B cell (primary cell): ENCODE measurements at regions not wholly inside any gene's neighbourhood (a gene's known extent, or its start where the extent isn't known, plus 50 kb on each side); places are given as distances from the start of the nearest gene placed in this dataset.

Experiments
- ATAC-seq: fragments of 200-7000 bp; cut with Tn5 transposase; one replicate; pipeline ENCODE4 v1.10.0; 2021; ENCODE audit warnings: low read depth, mild to moderate bottlenecking, moderate number of reproducible peaks, moderate library complexity
- CTCF ChIA-PET: fragments of 350-600 bp; sonication (Branson Sonifier 250); formaldehyde crosslinking; loops from one replicate; lab custom pipeline; 2021; ENCODE audit warnings: antibody characterized with exemption, inconsistent platforms; lab: Charles Lee
- POLR2A ChIA-PET: fragments of 350-600 bp; sonication (Branson Sonifier 250); formaldehyde crosslinking; loops from one replicate; lab custom pipeline; 2021; ENCODE audit warnings: antibody characterized with exemption; lab: Charles Lee
- DNase-seq: peaks from one replicate; pipeline ENCODE4 v3.0.0; 2013
- H2AFZ ChIP-seq: 2 replicates; pipeline ENCODE4 v1.6.1; 2012; ENCODE audit warnings: mild to moderate bottlenecking, low read depth, low read length; ENCODE audit not compliant: insufficient read depth, poor library complexity, severe bottlenecking
- H3K27ac ChIP-seq, 2 donors: 1 replicate in 1 of 2; 2 replicates in 1 of 2; pipeline ENCODE4 v1.5.1; 2012 to 2013; ENCODE audit warnings: low read length in 2 of 2, mild to moderate bottlenecking in 2 of 2, moderate library complexity in 1 of 2
- H3K27me3 ChIP-seq, 4 experiments: fragments of 200-600 bp in 1 of 4; sonication (generic) in 1 of 4; replicated peaks in 1 of 4; 1 replicate in 2 of 4; 2 replicates in 2 of 4; pipeline versions ENCODE4 v1.6.1 to v1.7.0; 2013 to 2016; ENCODE audit warnings: low read length in 3 of 4, mild to moderate bottlenecking in 2 of 4, mixed read lengths in 1 of 4, moderate library complexity in 1 of 4; ENCODE audit not compliant: insufficient read depth in 4 of 4, control insufficient read depth in 3 of 4; ENCODE audit errors: control extremely low read depth in 1 of 4
- H3K36me3 ChIP-seq, 2 experiments: replicated peaks in 1 of 2; 1 replicate in 1 of 2; 2 replicates in 1 of 2; pipeline versions ENCODE4 v1.6.1 to v1.7.1; 2013; ENCODE audit warnings: low read length in 1 of 2; ENCODE audit not compliant: insufficient read depth in 2 of 2, control insufficient read depth in 1 of 2; ENCODE audit errors: control extremely low read depth in 1 of 2, extremely low read depth in 1 of 2
- H3K4me1 ChIP-seq, 2 donors: fragments of 200-600 bp in 1 of 2; sonication (generic) in 1 of 2; 1 replicate in 1 of 2; 2 replicates in 1 of 2; pipeline versions ENCODE4 v1.5.1 to v1.6.1; 2013 to 2017; ENCODE audit warnings: low read length in 2 of 2; ENCODE audit not compliant: control insufficient read depth in 2 of 2, insufficient read depth in 2 of 2
- H3K4me2 ChIP-seq: replicated peaks from 2 replicates; pipeline ENCODE3; 2012; ENCODE audit warnings: mild to moderate bottlenecking, low read depth, low read length; ENCODE audit not compliant: poor library complexity, severe bottlenecking
- H3K4me3 ChIP-seq, 5 experiments: fragments of 200-600 bp in 1 of 5; sonication (generic) in 1 of 5; 1 replicate in 3 of 5; 2 replicates in 2 of 5; pipeline versions ENCODE4 v1.5.1 to v1.7.0; 2011 to 2016; ENCODE audit warnings: low read length in 4 of 5, mild to moderate bottlenecking in 4 of 5, low read depth in 2 of 5, control low read depth in 1 of 5, moderate library complexity in 1 of 5; ENCODE audit not compliant: insufficient read depth in 1 of 5; ENCODE audit errors: control extremely low read depth in 1 of 5, extremely low read depth in 1 of 5
- H3K79me2 ChIP-seq: fragments of 200-600 bp; sonication (generic); one replicate; pipeline ENCODE4 v1.6.0; 2016; ENCODE audit warnings: low read length; ENCODE audit not compliant: control insufficient read depth, insufficient read depth
- H3K9ac ChIP-seq: fragments of 200-600 bp; sonication (generic); 2 replicates; pipeline ENCODE4 v1.6.1; 2017; ENCODE audit warnings: mild to moderate bottlenecking, low read length, moderate library complexity
- H3K9me3 ChIP-seq, 3 donors: one replicate each; pipeline versions ENCODE4 v1.6.1 to v1.7.1; 2013; ENCODE audit warnings: low read length in 2 of 3; ENCODE audit not compliant: control insufficient read depth in 2 of 3, insufficient read depth in 1 of 3; ENCODE audit errors: control extremely low read depth in 1 of 3
- H4K20me1 ChIP-seq: 2 replicates; pipeline ENCODE4 v1.6.0; 2012; ENCODE audit warnings: mild to moderate bottlenecking, low read length; ENCODE audit not compliant: insufficient read depth, control insufficient read depth, poor library complexity, severe bottlenecking
- H3K27ac Mint-ChIP-seq: one replicate; pipeline ENCODE4 v1.8.0; 2021; ENCODE audit warnings: mixed read lengths
- H3K27me3 Mint-ChIP-seq: one replicate; pipeline ENCODE4 v1.8.0; 2021; ENCODE audit warnings: mixed read lengths
- H3K4me1 Mint-ChIP-seq: one replicate; pipeline ENCODE4 v1.8.0; 2021; ENCODE audit warnings: mixed read lengths
- H3K4me3 Mint-ChIP-seq: one replicate; pipeline ENCODE4 v1.8.0; 2021; ENCODE audit warnings: mixed read lengths
- H3K9me3 Mint-ChIP-seq: one replicate; pipeline ENCODE4 v1.8.0; 2022; ENCODE audit warnings: mixed read lengths; ENCODE audit not compliant: insufficient read depth
- CTCF ChIP-seq: fragments of 200-600 bp; IDR thresholded peaks from one replicate; pipeline ENCODE4 v1.8.0; 2022; ENCODE audit warnings: antibody characterized with exemption, mild to moderate bottlenecking
- EZH2 ChIP-seq: IDR thresholded peaks from 2 replicates; pipeline ENCODE4 v1.6.1; 2012; ENCODE audit warnings: borderline replicate concordance, low read depth, mild to moderate bottlenecking, moderate library complexity, low read length; ENCODE audit not compliant: insufficient read depth, poor library complexity, severe bottlenecking
- WGBS: methylation state at CpG from one replicate; pipeline ENCODE4 v1.1.5; 2013; ENCODE audit warnings: missing lambda C conversion rate; ENCODE audit not compliant: insufficient coverage; 5-methylcytosine and 5-hydroxymethylcytosine counted together
- intact Hi-C: fragments of 100-400 bp; cut with micrococcal nuclease; formaldehyde crosslinking; loops from one replicate; pipeline ENCODE4 v1.10.0; 2022

DNA sequence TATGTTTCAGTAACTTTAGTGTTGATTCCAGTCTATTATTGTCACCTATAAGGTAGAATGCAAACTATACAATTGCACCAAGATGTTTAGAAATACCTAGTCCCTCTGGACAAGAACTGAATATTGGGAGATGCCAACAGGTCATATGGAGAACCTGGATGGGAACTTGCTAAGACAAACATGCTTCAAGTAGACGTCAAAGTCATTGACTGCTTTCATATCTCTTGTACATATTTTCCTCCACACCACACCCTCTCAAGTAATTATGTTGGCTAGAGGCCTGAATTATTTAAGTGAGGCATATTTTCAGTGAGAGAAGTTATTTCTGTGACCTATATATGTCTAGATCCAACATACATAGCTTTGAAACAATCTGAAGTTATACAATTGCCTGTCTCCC is 453.3 kb downstream of the ELAVL2 start:
- Histone ChIP-seq H2AFZ (no peak overlapping the region), H3K4me1 (no peaks in the 10 kb centered on the region), H3K36me3 (no peaks in the 10 kb centered on the region), H3K4me3 (no peak overlapping the region), H3K9me3 (no peaks in the 10 kb centered on the region), H3K27ac (no peak overlapping the region), H3K79me2 (no peaks in the 10 kb centered on the region), H3K4me2 (no peak overlapping the region), H3K27me3 (no peaks in the 10 kb centered on the region), H4K20me1 (no peaks in the 10 kb centered on the region), H3K9ac (no peak overlapping the region)
- no peak for DNase-seq
- Mint-ChIP-seq H3K27ac (no peak overlapping the region), H3K9me3 (no peaks in the 10 kb centered on the region), H3K27me3 (no peaks in the 10 kb centered on the region), H3K4me3 (no peak overlapping the region), H3K4me1 (no peaks in the 10 kb centered on the region)
- ChIA-PET CTCF (no interaction called here), POLR2A (no interaction called here)
- no CpG with 5 or more reads among the region's 1 CpG for WGBS
- intact Hi-C loops = no loop called here
- TF ChIP-seq EZH2 = no peak
- TF ChIP-seq CTCF = no peak
- ATAC-seq = no peak

DNA sequence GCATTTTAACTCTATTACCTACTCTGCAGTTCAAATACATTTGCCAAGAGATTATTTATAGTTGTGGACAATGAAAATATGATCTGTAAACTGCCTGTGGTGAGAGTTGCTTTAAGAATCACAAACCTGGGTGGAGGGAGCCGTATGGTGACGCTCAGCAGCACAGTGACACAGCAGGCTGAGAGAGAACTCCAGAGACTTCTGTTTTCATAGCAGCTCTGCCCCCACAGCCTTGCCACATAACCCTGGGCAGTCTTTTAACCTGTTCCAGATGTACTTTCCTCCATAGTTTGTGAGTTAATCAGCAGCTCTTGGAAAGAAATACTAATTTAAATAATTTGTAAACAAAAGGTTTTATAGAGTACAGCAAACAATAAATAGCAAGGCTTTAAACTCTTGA is 450.5 kb downstream of the ELAVL2 start:
- H3K4me2 ChIP-seq = no peak overlapping the region
- H3K27ac Mint-ChIP-seq = no peak overlapping the region
- no peak overlapping the region for H3K4me3 Mint-ChIP-seq
- no peak overlapping the region for H3K9ac ChIP-seq
- H3K27me3 ChIP-seq = no peaks in the 10 kb centered on the region
- no peaks in the 10 kb centered on the region for H3K36me3 ChIP-seq
- no peaks in the 10 kb centered on the region for H3K4me1 ChIP-seq
- H3K4me3 ChIP-seq = no peak overlapping the region
- no peaks in the 10 kb centered on the region for H3K4me1 Mint-ChIP-seq
- DNase-seq (no peak), ATAC-seq (no peak)
- H3K27me3 Mint-ChIP-seq = no peaks in the 10 kb centered on the region
- CTCF ChIA-PET = no interaction called here
- intact Hi-C loops = no loop called here
- peaks cover 2% of the 10 kb centered on the region for H3K9me3 Mint-ChIP-seq
- H2AFZ ChIP-seq = no peak overlapping the region
- H3K9me3 ChIP-seq = no peaks in the 10 kb centered on the region
- POLR2A ChIA-PET = no interaction called here
- H3K79me2 ChIP-seq = no peaks in the 10 kb centered on the region
- TF ChIP-seq EZH2 = no peak
- no peak for TF ChIP-seq CTCF
- H3K27ac ChIP-seq = no peak overlapping the region
- H4K20me1 ChIP-seq = no peaks in the 10 kb centered on the region
- WGBS = no CpG with 5 or more reads among the region's 2 CpGs
